ENCODE measurements at regions not wholly inside any gene's neighbourhood (a gene's known extent, or its start where the extent isn't known, plus 50 kb on each side); places are given as distances from the start of the nearest gene placed in this dataset.

DNA sequence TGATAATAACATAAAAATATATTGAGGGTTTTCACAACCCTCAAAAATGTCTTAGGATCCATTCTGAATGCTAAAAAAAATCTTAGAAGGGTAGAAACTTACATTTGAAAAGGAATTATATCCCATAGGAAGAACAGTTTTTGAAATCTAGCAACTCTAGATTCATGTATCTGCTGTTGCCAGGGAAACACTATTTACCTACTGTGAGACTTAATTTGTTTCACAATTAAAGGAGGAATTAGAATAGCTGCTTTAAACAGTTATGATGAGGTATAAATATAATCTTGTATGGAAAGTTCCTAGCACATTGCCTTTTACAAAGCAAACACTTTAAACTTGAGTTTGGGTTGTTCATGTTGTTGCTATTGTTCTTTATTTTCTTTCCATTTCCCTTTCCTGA is 988.2 kb downstream of the SUCLG1 start:
- H3K27me3 ChIP-seq: no peaks in the 10 kb centered on the region
- H3K36me3 ChIP-seq: no peaks in the 10 kb centered on the region
- TF ChIP-seq, protein P1, sequence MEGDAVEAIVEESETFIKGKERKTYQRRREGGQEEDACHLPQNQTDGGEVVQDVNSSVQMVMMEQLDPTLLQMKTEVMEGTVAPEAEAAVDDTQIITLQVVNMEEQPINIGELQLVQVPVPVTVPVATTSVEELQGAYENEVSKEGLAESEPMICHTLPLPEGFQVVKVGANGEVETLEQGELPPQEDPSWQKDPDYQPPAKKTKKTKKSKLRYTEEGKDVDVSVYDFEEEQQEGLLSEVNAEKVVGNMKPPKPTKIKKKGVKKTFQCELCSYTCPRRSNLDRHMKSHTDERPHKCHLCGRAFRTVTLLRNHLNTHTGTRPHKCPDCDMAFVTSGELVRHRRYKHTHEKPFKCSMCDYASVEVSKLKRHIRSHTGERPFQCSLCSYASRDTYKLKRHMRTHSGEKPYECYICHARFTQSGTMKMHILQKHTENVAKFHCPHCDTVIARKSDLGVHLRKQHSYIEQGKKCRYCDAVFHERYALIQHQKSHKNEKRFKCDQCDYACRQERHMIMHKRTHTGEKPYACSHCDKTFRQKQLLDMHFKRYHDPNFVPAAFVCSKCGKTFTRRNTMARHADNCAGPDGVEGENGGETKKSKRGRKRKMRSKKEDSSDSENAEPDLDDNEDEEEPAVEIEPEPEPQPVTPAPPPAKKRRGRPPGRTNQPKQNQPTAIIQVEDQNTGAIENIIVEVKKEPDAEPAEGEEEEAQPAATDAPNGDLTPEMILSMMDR (IDR thresholded peaks at IDR 0.05; ENCODE audit: low read depth, low read length): no peak
- no peak overlapping the region for H3K27ac ChIP-seq
- no peaks in the 10 kb centered on the region for H3K4me1 ChIP-seq (ENCODE audit: low read depth)
- no peaks in the 10 kb centered on the region for H3K9me3 ChIP-seq (ENCODE audit: low read depth)
- no peak for DNase-seq (ENCODE audit: low read depth in 1 of 2, low spot score in 1 of 2)
- no peak overlapping the region for H3K4me3 ChIP-seq

DNA sequence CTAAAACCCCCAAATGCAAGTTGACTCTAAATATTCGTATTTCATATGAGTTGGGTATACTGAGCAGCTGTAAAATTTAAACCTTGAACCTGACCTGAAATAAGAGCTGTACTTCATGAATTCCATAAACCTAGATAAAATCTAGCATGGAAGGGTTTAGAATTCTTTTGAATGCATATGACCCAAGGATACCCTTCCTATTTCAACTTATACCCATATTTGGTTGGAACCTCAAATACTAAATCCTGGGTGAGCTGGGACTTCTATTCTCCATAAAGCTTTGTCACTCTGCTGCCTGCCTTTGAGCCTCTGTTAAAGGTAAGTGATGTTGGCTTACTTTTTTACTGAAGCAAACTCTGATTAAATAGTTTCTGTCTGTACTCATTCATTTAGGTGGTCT is 994.6 kb downstream of the SUCLG1 start:
- no peaks in the 10 kb centered on the region for H3K4me1 ChIP-seq (ENCODE audit: low read depth)
- no peak for DNase-seq (ENCODE audit: low read depth in 1 of 2, low spot score in 1 of 2)
- no peaks in the 10 kb centered on the region for H3K27me3 ChIP-seq
- no peak overlapping the region for H3K4me3 ChIP-seq
- H3K36me3 ChIP-seq: no peaks in the 10 kb centered on the region
- TF ChIP-seq, protein P1 (IDR thresholded peaks at IDR 0.05; ENCODE audit: low read depth, low read length): no peak
- no peaks in the 10 kb centered on the region for H3K9me3 ChIP-seq (ENCODE audit: low read depth)
- no peak overlapping the region for H3K27ac ChIP-seq

DNA sequence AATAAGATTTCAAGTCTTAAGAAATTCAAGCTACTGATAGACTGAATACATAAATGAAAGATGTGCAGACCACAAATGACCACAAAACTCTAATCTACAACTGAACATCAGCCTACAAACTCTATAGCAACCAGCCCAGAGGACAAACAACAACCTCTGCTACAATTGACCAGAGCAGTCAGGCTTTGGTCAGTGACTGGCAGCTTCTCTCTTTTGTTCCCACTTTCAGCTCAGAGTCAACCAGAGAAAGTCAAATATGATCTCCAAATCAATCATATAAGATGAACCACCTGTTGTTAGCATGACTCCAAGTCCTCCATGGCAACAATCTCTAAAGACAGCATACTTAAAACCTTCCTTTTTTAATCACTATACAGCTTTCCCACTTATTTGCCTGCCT is 996.2 kb downstream of the SUCLG1 start:
- DNase-seq (ENCODE audit: low read depth in 1 of 2, low spot score in 1 of 2): no peak
- Histone ChIP-seq H3K27ac (no peak overlapping the region), H3K27me3 (no peaks in the 10 kb centered on the region), H3K4me1 (ENCODE audit: low read depth) (no peaks in the 10 kb centered on the region), H3K4me3 (no peak overlapping the region), H3K9me3 (ENCODE audit: low read depth) (no peaks in the 10 kb centered on the region), H3K36me3 (no peaks in the 10 kb centered on the region)
- TF ChIP-seq, protein P1 (IDR thresholded peaks at IDR 0.05; ENCODE audit: low read depth, low read length): no peak

DNA sequence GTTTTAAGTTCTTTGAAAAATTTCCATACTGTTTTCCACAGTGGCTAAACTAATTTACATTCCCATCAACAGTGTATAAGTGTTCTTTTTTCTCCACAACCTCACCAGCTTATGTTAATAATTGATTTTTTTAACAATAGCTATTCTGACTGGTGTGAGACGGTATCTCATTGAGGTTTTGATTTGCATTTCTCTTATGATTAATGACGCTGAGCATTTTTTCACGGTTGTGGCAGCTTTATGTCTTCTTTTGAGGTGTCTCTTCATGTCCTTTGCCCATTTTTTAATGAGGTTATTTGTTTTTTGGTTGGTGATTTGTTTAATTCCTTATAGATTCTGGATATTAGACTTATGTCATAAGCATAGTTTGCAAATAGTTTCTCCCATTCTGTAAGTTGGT is 997.9 kb downstream of the SUCLG1 start:
- no peaks in the 10 kb centered on the region for H3K27me3 ChIP-seq
- H3K4me1 ChIP-seq (ENCODE audit: low read depth): no peaks in the 10 kb centered on the region
- H3K27ac ChIP-seq: no peak overlapping the region
- no peaks in the 10 kb centered on the region for H3K9me3 ChIP-seq (ENCODE audit: low read depth)
- no peaks in the 10 kb centered on the region for H3K36me3 ChIP-seq
- no peak for DNase-seq (ENCODE audit: low read depth in 1 of 2, low spot score in 1 of 2)
- TF ChIP-seq, protein P1 (IDR thresholded peaks at IDR 0.05; ENCODE audit: low read depth, low read length): no peak
- H3K4me3 ChIP-seq: no peak overlapping the region

DNA sequence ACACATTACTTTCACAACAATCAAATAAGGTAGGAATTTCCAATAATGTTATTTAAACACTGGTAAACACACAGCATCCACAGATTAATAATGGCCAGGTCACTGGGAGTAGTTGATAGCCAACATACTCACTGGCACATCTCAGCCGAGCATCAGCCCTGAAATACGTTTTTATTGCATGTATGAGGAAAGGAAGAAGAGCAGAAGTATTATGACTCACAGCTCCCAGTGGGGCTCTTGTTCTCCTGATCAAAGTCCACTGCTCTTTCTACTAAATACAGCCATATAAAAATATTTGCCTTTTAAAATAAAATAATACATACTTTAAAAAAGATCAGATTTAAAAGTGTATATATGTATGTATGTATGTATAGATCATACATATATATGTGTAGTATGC is 999.6 kb downstream of the SUCLG1 start:
- DNase-seq (ENCODE audit: low read depth in 1 of 2, low spot score in 1 of 2): no peak
- no peak overlapping the region for H3K4me3 ChIP-seq
- no peaks in the 10 kb centered on the region for H3K9me3 ChIP-seq (ENCODE audit: low read depth)
- no peak overlapping the region for H3K27ac ChIP-seq
- TF ChIP-seq, protein P1 (IDR thresholded peaks at IDR 0.05; ENCODE audit: low read depth, low read length): no peak
- no peaks in the 10 kb centered on the region for H3K27me3 ChIP-seq
- no peaks in the 10 kb centered on the region for H3K36me3 ChIP-seq
- H3K4me1 ChIP-seq (ENCODE audit: low read depth): no peaks in the 10 kb centered on the region

DNA sequence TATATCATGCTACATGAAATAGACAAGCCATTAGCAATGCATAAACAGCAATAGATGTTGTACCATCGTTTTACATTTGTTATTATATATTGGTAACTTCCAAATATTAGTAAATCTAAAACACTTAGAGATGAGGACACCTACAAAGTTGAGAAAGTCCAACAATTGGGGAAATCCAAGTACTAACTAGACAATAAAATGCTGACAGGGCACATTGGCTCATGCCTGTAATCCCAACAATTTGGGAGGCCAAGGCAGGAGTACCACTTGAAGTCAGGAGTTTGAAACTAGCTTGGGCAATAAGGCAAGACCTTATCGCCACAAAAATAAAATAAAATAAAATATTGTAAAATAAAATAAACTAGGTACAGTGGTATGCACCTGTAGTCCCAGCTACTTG is 1023.1 kb downstream of the SUCLG1 start:
- H3K9me3 ChIP-seq (ENCODE audit: low read depth): no peaks in the 10 kb centered on the region
- no peaks in the 10 kb centered on the region for H3K27me3 ChIP-seq
- no peak overlapping the region for H3K4me3 ChIP-seq
- DNase-seq (ENCODE audit: low read depth in 1 of 2, low spot score in 1 of 2): no peak
- no peaks in the 10 kb centered on the region for H3K4me1 ChIP-seq (ENCODE audit: low read depth)
- no peaks in the 10 kb centered on the region for H3K36me3 ChIP-seq
- TF ChIP-seq, protein P1 (IDR thresholded peaks at IDR 0.05; ENCODE audit: low read depth, low read length): no peak
- no peak overlapping the region for H3K27ac ChIP-seq

Data from cardiac muscle cell (in vitro differentiated cells and primary cell).